ENCODE measurements at regions not wholly inside any gene's neighbourhood (a gene's known extent, or its start where the extent isn't known, plus 50 kb on each side); places are given as distances from the start of the nearest gene placed in this dataset.

DNA sequence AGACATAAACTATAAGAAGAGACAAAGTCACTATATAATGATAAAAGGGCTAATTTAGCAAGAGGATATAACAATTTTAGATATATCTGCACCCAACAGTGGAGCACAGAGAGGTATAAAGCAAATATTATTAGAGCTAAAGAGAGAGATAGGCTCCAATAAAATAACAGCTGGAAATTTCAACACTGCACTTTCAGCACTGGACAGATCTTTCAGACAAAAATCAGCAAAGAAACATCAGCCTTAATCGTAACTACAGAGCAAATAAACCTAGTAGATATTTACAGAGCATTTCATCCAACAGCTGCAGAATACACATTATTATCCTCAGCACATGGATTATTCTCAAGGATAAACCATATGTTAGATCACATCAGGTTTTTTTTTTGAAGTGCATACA is 642.9 kb downstream of the AMY1C start:
- no peak overlapping the region for H3K4me3 ChIP-seq (ENCODE audit: insufficient read depth in 1 of 2, low read depth in 1 of 2, low read length in 2 of 2)

DNA sequence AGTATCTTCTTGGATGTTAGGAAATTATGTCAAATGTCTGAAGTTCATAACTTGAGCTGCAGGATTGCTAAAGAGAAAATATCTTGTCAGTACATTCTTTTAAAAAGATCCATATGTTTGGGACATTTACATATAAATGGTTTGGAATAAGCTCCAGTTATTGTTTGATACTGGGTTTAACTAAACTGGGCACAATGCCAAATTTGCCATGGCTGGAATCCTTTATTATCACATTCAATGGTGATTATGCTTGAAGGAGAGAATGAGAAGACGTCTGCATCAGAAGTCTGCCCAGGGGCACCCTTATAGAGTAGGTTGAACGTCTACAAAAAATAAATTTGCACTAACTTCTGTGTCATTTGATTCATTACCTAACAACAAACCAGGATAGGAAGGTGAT is 652.5 kb downstream of the AMY1C start:
- no peak overlapping the region for H2AFZ ChIP-seq (ENCODE audit: low read depth, low read length)
- no peak overlapping the region for H2BK5ac ChIP-seq (ENCODE audit: low read depth, low read length, poor library complexity, severe bottlenecking)
- H2BK15ac ChIP-seq (ENCODE audit: low read depth, poor library complexity, severe bottlenecking) = no peak overlapping the region
- no peak overlapping the region for H2AK5ac ChIP-seq (ENCODE audit: low read length, severe bottlenecking)
- H3K4me2 ChIP-seq (ENCODE audit: low read length, poor library complexity, severe bottlenecking) = no peak overlapping the region
- no peak overlapping the region for H4K8ac ChIP-seq (ENCODE audit: low read length)
- H2BK120ac ChIP-seq (ENCODE audit: low read depth, low read length) = no peak overlapping the region
- H3K9me3 ChIP-seq (ENCODE audit: control insufficient read depth, low read length) = peaks cover 2% of the 10 kb centered on the region
- no peak overlapping the region for H3K4me3 ChIP-seq (ENCODE audit: insufficient read depth in 1 of 2, low read depth in 1 of 2, low read length in 2 of 2)
- no peak overlapping the region for H3K9ac ChIP-seq (ENCODE audit: low read length)
- H3K27ac ChIP-seq (ENCODE audit: low read length, poor library complexity, severe bottlenecking) = no peak overlapping the region
- no peak overlapping the region for H3K4ac ChIP-seq (ENCODE audit: low read depth in 1 of 2, low read length in 2 of 2)
- WGBS = no CpG with 5 or more reads among the region's 2 CpGs
- H3K79me1 ChIP-seq (replicated peaks; ENCODE audit: low read length, poor library complexity, severe bottlenecking) = no peaks in the 10 kb centered on the region
- no peak overlapping the region for H3K23ac ChIP-seq (ENCODE audit: low read length in 2 of 2)
- no peak overlapping the region for H4K91ac ChIP-seq (ENCODE audit: low read length)
- H3K14ac ChIP-seq (ENCODE audit: low read length in 2 of 2) = no peak overlapping the region
- no peak for DNase-seq
- H3K18ac ChIP-seq (ENCODE audit: low read depth in 1 of 2, low read length in 2 of 2) = no peak overlapping the region
- H2BK12ac ChIP-seq (ENCODE audit: low read length in 2 of 2) = no peak overlapping the region
- H3K36me3 ChIP-seq (ENCODE audit: control insufficient read depth in 1 of 2, insufficient read depth in 2 of 2, low read depth in 1 of 2, low read length in 2 of 2) = no peaks in the 10 kb centered on the region
- no peaks in the 10 kb centered on the region for H3K27me3 ChIP-seq (ENCODE audit: control insufficient read depth in 1 of 2, insufficient read depth in 1 of 2, low read length in 2 of 2)
- no peaks in the 10 kb centered on the region for H3K4me1 ChIP-seq (ENCODE audit: control insufficient read depth, insufficient read depth, low read depth, low read length)

More for the DNA sequence above, 642.9 kb downstream of the AMY1C start:
- no peak overlapping the region for H3K27ac ChIP-seq (ENCODE audit: low read length, poor library complexity, severe bottlenecking)
- H3K36me3 ChIP-seq (ENCODE audit: control insufficient read depth in 1 of 2, insufficient read depth in 2 of 2, low read depth in 1 of 2, low read length in 2 of 2) = no peaks in the 10 kb centered on the region
- no peak overlapping the region for H3K14ac ChIP-seq (ENCODE audit: low read length in 2 of 2)
- no peak overlapping the region for H3K4me2 ChIP-seq (ENCODE audit: low read length, poor library complexity, severe bottlenecking)
- H3K4ac ChIP-seq (ENCODE audit: low read depth in 1 of 2, low read length in 2 of 2) = no peak overlapping the region
- no peak overlapping the region for H2AK5ac ChIP-seq (ENCODE audit: low read length, severe bottlenecking)
- WGBS = 95% methylated on average over 1 of the region's 1 CpG
- H2BK15ac ChIP-seq (ENCODE audit: low read depth, poor library complexity, severe bottlenecking) = no peak overlapping the region
- no peak overlapping the region for H2BK120ac ChIP-seq (ENCODE audit: low read depth, low read length)
- no peak overlapping the region for H3K18ac ChIP-seq (ENCODE audit: low read depth in 1 of 2, low read length in 2 of 2)
- no peaks in the 10 kb centered on the region for H3K4me1 ChIP-seq (ENCODE audit: control insufficient read depth, insufficient read depth, low read depth, low read length)
- no peaks in the 10 kb centered on the region for H3K79me1 ChIP-seq (replicated peaks; ENCODE audit: low read length, poor library complexity, severe bottlenecking)
- no peak overlapping the region for H3K9ac ChIP-seq (ENCODE audit: low read length)
- no peak overlapping the region for H4K91ac ChIP-seq (ENCODE audit: low read length)
- no peak overlapping the region for H4K8ac ChIP-seq (ENCODE audit: low read length)
- no peak for DNase-seq
- H2AFZ ChIP-seq (ENCODE audit: low read depth, low read length) = no peak overlapping the region
- no peak overlapping the region for H2BK12ac ChIP-seq (ENCODE audit: low read length in 2 of 2)
- H3K9me3 ChIP-seq (ENCODE audit: control insufficient read depth, low read length) = peaks cover 25% of the 10 kb centered on the region
- H3K27me3 ChIP-seq (ENCODE audit: control insufficient read depth in 1 of 2, insufficient read depth in 1 of 2, low read length in 2 of 2) = no peaks in the 10 kb centered on the region
- H3K23ac ChIP-seq (ENCODE audit: low read length in 2 of 2) = no peak overlapping the region
- no peak overlapping the region for H2BK5ac ChIP-seq (ENCODE audit: low read depth, low read length, poor library complexity, severe bottlenecking)

DNA sequence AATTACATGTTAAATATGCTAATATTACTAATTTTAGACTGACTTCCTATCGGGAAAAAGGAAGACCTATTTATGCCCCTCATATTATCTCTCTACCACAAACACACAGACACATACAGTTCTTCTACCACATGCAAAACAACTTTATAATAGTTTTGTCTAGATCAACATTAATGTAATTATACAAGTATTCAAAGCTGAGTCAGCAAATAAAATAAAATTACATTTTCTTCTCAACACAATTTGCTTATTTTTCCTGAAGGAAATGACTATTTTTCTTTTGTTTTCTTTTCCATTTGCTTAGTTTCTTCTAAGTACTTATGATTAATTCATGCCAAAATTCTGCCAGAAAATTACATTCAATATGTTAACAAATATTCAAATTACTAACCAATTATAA is 654.2 kb downstream of the AMY1C start:
- H4K91ac ChIP-seq (ENCODE audit: low read length) = no peak overlapping the region
- no peaks in the 10 kb centered on the region for H3K4me1 ChIP-seq (ENCODE audit: control insufficient read depth, insufficient read depth, low read depth, low read length)
- H3K23ac ChIP-seq (ENCODE audit: low read length in 2 of 2) = no peak overlapping the region
- no peaks in the 10 kb centered on the region for H3K27me3 ChIP-seq (ENCODE audit: control insufficient read depth in 1 of 2, insufficient read depth in 1 of 2, low read length in 2 of 2)
- H3K36me3 ChIP-seq (ENCODE audit: control insufficient read depth in 1 of 2, insufficient read depth in 2 of 2, low read depth in 1 of 2, low read length in 2 of 2) = no peaks in the 10 kb centered on the region
- no peak overlapping the region for H2BK15ac ChIP-seq (ENCODE audit: low read depth, poor library complexity, severe bottlenecking)
- H2AK5ac ChIP-seq (ENCODE audit: low read length, severe bottlenecking) = no peak overlapping the region
- no peak overlapping the region for H2BK5ac ChIP-seq (ENCODE audit: low read depth, low read length, poor library complexity, severe bottlenecking)
- DNase-seq = no peak
- H4K8ac ChIP-seq (ENCODE audit: low read length) = no peak overlapping the region
- no peaks in the 10 kb centered on the region for H3K79me1 ChIP-seq (replicated peaks; ENCODE audit: low read length, poor library complexity, severe bottlenecking)
- WGBS = no CpG with 5 or more reads among the region's 1 CpG
- H2AFZ ChIP-seq (ENCODE audit: low read depth, low read length) = no peak overlapping the region
- no peak overlapping the region for H3K18ac ChIP-seq (ENCODE audit: low read depth in 1 of 2, low read length in 2 of 2)
- H3K9me3 ChIP-seq (ENCODE audit: control insufficient read depth, low read length) = peaks cover 2% of the 10 kb centered on the region
- no peak overlapping the region for H3K9ac ChIP-seq (ENCODE audit: low read length)
- no peak overlapping the region for H3K4me3 ChIP-seq (ENCODE audit: insufficient read depth in 1 of 2, low read depth in 1 of 2, low read length in 2 of 2)
- H3K4me2 ChIP-seq (ENCODE audit: low read length, poor library complexity, severe bottlenecking) = no peak overlapping the region
- H2BK12ac ChIP-seq (ENCODE audit: low read length in 2 of 2) = no peak overlapping the region
- no peak overlapping the region for H3K14ac ChIP-seq (ENCODE audit: low read length in 2 of 2)
- H3K4ac ChIP-seq (ENCODE audit: low read depth in 1 of 2, low read length in 2 of 2) = no peak overlapping the region
- no peak overlapping the region for H2BK120ac ChIP-seq (ENCODE audit: low read depth, low read length)
- H3K27ac ChIP-seq (ENCODE audit: low read length, poor library complexity, severe bottlenecking) = no peak overlapping the region

DNA sequence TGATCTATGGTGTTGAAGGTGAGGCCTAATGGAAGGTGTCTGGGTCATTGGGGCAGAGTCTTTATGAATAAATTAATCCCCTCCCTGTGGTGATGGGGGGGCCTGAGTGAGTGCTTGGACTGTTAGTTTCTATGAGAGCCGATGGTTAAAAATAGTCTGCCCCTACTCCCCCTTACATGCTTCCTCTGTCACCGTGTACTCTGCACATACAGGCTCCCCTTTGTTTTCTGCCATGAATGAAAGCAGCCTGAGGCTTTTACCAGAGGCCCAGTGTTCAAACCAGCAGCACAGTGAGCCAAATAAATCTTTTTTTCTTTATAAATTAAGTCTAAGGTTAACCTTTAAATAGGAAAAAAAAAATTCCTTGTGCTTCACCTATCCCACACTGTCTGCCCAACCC is 657.0 kb downstream of the AMY1C start:
- no peaks in the 10 kb centered on the region for H3K27me3 ChIP-seq (ENCODE audit: control insufficient read depth in 1 of 2, insufficient read depth in 1 of 2, low read length in 2 of 2)
- no peak overlapping the region for H3K4ac ChIP-seq (ENCODE audit: low read depth in 1 of 2, low read length in 2 of 2)

More for the DNA sequence above, 657.0 kb downstream of the AMY1C start:
- no peak overlapping the region for H2BK5ac ChIP-seq (ENCODE audit: low read depth, low read length, poor library complexity, severe bottlenecking)
- H3K9me3 ChIP-seq (ENCODE audit: control insufficient read depth, low read length) = peaks cover 7% of the 10 kb centered on the region
- H3K4me2 ChIP-seq (ENCODE audit: low read length, poor library complexity, severe bottlenecking) = no peak overlapping the region
- 83% methylated on average over 2 of the region's 2 CpGs for WGBS
- H2BK12ac ChIP-seq (ENCODE audit: low read length in 2 of 2) = no peak overlapping the region
- no peaks in the 10 kb centered on the region for H3K79me1 ChIP-seq (replicated peaks; ENCODE audit: low read length, poor library complexity, severe bottlenecking)
- no peak overlapping the region for H2BK120ac ChIP-seq (ENCODE audit: low read depth, low read length)
- no peak overlapping the region for H3K18ac ChIP-seq (ENCODE audit: low read depth in 1 of 2, low read length in 2 of 2)
- H3K4me1 ChIP-seq (ENCODE audit: control insufficient read depth, insufficient read depth, low read depth, low read length) = no peaks in the 10 kb centered on the region
- H4K91ac ChIP-seq (ENCODE audit: low read length) = no peak overlapping the region
- H3K36me3 ChIP-seq (ENCODE audit: control insufficient read depth in 1 of 2, insufficient read depth in 2 of 2, low read depth in 1 of 2, low read length in 2 of 2) = no peaks in the 10 kb centered on the region
- H2BK15ac ChIP-seq (ENCODE audit: low read depth, poor library complexity, severe bottlenecking) = no peak overlapping the region
- H3K14ac ChIP-seq (ENCODE audit: low read length in 2 of 2) = no peak overlapping the region
- no peak overlapping the region for H3K23ac ChIP-seq (ENCODE audit: low read length in 2 of 2)
- H2AFZ ChIP-seq (ENCODE audit: low read depth, low read length) = no peak overlapping the region
- H3K9ac ChIP-seq (ENCODE audit: low read length) = no peak overlapping the region
- no peak for DNase-seq
- no peak overlapping the region for H4K8ac ChIP-seq (ENCODE audit: low read length)
- H3K4me3 ChIP-seq (ENCODE audit: insufficient read depth in 1 of 2, low read depth in 1 of 2, low read length in 2 of 2) = no peak overlapping the region
- H3K27ac ChIP-seq (ENCODE audit: low read length, poor library complexity, severe bottlenecking) = no peak overlapping the region
- no peak overlapping the region for H2AK5ac ChIP-seq (ENCODE audit: low read length, severe bottlenecking)
